ENCODE measurements at regions not wholly inside any gene's neighbourhood (a gene's known extent, or its start where the extent isn't known, plus 50 kb on each side); places are given as distances from the start of the nearest gene placed in this dataset.
"Not testable (repeated sequence)": the region's sequence is repeated elsewhere in the genome, so short reads cannot be mapped to it uniquely, and the experiment has no call there.

DNA sequence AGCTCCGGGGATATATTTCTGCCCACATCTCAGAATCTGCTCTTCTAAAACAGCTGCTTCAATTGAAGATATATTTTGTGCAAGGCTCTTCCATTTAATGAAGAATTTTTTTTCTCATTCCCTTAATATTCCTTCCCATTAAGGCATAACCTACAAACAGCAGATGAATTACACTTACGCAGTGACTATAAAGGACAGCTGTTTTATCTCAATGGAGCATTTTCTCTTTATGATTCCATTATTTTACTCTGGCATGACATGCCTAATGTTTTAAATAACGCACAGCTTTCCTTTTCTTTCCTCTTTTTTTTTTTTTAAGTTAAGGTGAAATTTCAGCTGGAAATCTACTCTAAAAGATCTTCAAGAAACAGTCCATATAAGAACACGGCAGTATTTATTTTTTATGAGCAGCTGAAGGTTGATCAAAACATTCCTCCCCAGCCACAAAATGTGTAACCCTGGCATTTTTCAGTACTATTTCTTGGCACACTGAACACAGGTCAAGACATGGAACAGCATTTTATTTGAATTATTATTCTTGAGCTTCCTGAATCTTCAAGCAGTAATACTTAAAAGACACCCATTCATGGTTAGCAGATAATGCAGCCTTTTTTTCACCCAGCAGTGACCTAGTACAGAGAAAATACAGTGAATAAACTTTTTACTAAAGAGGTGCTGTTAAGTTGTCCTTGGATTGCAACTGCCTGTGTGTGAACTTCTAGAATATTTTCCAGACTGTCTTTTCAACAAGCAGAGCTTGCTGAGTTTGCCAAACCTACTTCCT lies 118.1 kb upstream of the FOXN3 start:
- DNase-seq (ENCODE audit: low read depth in 1 of 2, low spot score in 1 of 2): no peak

GRCh38 chr14:89533766-89534165 lies 116.7 kb upstream of the FOXN3 start:
- no peak for DNase-seq (ENCODE audit: low read depth in 1 of 2, low spot score in 1 of 2)

DNA sequence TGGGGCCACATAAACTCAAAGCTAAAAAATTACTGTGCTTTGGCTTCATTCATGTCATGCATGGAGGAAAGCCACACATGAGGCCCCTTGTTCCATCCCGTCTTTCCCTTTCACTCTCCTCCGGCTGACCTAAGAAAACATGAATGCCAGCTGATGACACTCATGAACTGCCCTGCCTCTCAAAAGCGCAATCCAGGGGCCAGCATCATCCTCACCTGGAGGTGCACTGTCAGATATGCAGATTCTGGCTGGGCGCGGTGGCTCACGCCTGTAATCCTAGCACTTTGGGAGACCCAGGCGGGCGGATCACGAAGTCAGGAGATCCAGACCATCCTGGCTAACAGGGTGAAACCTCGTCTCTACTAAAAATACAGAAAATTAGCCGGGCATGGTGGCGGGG lies 116.1 kb upstream of the FOXN3 start:
- DNase-seq (ENCODE audit: low read depth in 1 of 2, low spot score in 1 of 2): no peak

GRCh38 chr14:89531661-89532335 lies 114.8 kb upstream of the FOXN3 start:
- DNase-seq (ENCODE audit: low read depth in 1 of 2, low spot score in 1 of 2): no peak

- no peak for DNase-seq (ENCODE audit: low read depth in 1 of 2, low spot score in 1 of 2)
Observed at GRCh38 chr14:89524990-89525667, 108.1 kb upstream of the FOXN3 start.

DNA sequence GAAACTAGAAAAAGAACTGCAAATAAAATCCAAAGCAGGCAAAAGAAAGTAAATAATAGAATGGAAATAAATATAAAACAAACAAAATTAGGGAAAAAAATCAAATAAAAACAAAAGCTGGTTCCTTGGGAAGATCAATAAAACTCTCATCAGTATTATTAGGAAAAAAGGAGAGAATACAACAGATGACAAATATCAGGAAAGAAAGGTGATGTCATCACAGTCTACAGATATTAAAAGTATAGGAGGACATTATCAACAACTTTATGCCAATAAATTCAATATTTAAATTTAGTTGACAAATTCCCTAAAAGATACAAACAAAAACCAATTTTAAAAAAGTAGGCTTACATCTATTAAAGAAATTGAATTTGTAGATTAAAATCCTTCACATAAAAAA lies 107.4 kb upstream of the FOXN3 start:
- DNase-seq (ENCODE audit: low read depth in 1 of 2, low spot score in 1 of 2): no peak

- DNase-seq (ENCODE audit: low read depth in 1 of 2, low spot score in 1 of 2): no peak
Observed at GRCh38 chr14:89521988-89522387, 105.0 kb upstream of the FOXN3 start.

DNA sequence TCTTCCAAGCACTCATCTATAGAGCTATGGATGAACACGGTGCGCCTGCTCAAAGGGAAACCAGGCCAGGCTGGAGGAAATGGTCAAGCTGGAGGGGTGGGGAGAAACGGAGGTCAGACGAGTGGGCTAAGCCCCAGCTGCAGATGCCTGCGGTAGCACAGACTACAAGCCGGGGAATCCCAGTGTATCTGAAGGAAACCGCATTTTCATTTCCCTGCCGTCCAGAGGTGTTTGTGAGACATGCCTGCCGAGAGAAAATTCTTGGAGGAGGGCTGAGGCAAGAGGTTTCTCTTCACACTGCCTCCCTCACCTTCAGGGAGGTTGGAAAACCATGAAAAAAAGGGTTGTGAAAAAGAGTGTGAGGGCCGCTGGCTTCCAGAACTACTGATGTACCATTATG lies 102.0 kb upstream of the FOXN3 start:
- DNase-seq (ENCODE audit: low read depth in 1 of 2, low spot score in 1 of 2): no peak

DNA sequence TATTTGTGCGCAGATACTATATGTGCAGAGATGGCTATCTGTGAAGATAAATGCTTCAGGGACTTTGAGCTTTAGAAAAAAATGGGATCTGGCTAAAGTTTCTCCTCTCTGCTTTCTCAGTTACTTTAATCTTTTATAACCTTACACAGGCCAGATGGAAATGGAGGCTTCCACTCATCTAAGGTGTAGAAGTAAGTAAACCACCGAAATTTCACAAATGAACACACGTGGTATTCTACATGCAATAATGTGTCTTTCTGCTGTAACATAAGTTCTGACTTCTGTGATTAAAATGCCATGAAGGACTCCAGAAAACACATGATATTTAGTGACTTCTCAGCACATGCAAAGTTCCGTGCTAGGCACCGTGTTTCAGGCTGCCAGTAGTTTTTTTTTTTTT lies 99.1 kb upstream of the FOXN3 start:
- no peak for DNase-seq (ENCODE audit: low read depth in 1 of 2, low spot score in 1 of 2)

DNA sequence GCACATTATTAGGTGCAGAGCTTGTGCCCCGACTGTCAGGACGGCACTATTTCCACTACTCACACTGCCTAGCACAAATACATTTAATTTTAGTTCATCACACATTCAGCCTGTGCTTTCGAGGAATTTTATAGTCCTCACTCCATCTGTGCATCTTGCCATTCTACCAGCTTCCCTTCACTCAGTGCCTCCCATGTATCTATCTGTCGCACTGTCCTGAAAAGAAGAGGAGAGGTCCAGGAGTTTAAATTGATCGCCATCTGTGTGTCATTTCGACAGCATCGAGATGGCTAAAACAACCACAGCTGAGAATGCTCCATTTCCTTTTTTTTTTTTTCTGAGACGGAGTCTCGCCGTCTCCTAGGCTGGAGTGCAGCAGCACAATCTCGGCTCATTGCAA lies 97.6 kb upstream of the FOXN3 start:
- DNase-seq (ENCODE audit: low read depth in 1 of 2, low spot score in 1 of 2): no peak

DNA sequence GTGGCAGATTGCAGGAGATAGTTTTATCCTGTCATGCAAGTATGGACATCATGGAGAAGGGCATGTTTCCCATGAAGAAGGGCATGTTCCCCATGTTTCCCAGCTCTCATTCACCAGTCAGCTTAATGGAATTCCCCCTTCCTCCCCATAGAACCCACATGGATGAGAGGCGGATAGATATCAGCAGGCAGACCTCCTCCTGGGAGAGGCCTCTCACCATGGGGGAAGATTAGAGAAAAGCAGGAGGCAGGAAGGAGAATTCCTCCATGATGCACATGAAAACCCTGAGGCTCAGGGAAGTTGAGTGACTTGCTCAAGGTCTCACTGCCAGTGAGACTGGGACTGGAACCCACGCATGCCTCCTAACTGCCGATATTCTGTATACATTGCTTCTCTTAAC lies 92.9 kb upstream of the FOXN3 start:
- DNase-seq (ENCODE audit: low read depth in 1 of 2, low spot score in 1 of 2): no peak

DNA sequence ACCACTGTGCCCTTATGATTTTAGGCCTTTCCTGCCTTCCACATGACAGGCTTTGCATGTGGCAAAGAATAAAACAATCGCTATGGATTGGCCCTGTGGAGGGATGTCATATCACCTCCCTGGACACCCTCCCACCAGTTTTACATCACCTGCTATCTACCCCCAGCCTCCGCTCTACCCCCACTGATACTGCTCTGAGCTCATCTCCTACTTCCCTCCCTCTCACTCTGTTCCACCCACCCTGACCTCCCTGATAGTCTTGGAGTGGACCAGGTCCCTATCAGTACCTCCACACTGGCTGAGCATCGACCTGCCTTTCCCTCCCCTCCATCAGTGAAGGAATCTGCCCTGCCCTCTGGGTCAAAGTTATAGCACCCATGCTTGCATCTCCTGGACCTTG lies 91.8 kb upstream of the FOXN3 start:
- DNase-seq (ENCODE audit: low read depth in 1 of 2, low spot score in 1 of 2): no peak

DNA sequence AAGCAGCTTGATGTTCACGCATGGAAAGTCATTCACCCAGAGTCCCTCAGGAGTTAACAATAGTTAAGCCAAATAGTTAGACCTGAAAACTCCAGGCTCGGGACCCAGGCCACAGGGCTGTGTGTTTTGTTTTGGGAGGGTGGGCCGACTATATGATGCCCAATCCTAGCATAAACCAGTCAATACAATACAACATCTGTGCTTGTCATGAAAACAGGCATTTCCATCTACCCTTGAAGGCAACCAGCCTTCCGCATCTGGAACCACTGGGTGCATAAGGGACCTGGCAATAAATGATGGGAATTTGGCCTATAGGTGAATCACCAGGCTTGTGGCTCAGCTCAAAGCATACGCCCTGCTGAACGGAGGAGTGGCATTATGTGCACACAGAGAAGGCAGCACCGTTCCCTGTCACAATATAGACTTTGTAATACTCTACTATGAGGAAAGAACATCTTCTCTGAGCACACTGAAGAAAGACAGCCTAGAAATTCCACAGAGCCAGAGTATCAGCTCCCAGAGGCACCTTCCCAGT lies 91.0 kb upstream of the FOXN3 start:
- DNase-seq (ENCODE audit: low read depth in 1 of 2, low spot score in 1 of 2): no peak

DNA sequence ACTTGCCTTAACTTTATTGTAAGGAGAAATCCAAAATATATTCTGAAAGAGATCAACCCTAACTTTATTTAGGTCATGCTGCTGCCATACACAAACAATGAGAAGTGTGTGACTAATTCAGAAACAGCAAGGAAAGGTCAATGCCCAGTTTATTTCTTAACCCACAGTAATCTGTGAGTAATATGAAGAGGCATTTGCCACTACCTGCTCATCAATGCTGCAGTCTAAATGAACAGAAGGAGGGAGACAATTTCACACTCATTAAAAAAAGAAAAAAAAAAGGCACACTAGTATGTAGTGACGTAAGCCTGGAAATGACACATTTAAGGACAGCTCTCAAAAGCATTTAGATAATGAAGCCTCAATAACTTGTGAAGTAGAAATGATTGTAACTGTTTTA lies 90.5 kb upstream of the FOXN3 start:
- no peak for DNase-seq (ENCODE audit: low read depth in 1 of 2, low spot score in 1 of 2)

DNA sequence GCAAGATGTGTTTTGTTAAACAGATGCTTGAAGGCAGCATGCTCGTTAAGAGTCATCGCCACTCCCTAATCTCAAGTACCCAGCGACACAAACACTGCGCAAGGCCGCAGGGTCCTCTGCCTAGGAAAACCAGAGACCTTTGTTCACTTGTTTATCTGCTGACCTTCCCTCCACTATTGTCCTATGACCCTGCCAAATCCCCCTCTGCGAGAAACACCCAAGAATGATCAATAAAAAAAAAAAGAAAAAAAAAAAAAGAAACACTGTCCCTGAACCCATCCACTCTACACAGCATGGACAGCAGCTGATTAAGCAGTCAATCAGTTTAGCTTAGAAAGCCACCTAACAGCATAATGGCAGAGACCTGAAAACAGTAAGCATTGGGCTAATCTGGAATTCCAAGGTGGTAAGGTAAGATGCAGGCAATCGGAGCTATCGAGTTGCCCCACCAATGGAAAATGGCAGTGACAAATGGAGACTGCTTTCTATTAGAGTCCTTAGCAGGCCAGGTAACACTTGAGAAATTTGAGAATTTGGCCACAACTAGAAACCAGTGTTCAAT lies 89.9 kb upstream of the FOXN3 start:
- not testable (repeated sequence) for DNase-seq (ENCODE audit: low read depth in 1 of 2, low spot score in 1 of 2)

DNA sequence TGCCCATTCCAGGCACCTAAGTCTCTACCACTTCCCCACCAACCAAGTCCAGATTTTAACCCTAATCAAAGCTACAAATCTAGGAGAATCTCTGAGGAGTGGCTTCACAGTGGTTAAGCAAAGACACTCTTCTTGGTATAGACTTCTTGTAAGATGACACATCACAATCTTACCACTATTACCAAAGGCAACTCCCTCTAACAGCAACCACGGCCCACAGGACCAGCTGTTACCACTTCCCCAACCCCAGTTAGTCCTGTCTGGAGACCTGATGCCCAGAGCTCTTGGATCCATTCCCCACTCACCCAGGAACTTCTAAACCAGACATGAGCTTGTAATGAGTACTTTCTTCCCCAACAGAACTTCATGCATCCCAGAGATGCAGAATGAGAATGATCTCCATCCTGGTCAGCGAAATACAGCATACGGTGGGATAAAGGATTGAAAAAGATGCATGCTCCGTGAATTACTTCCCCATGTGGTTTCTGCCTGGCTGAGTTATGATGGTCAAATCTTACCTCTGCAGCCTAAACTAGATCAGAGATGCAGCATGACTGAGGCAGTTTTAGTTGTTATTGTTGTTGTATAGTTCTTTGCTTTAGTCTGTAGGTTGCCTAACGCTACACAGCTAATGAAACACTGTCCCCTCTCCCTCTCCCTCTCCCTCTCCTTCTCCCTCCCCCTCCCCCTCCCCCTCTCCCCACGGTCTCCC lies 87.7 kb upstream of the FOXN3 start:
- DNase-seq (ENCODE audit: low read depth in 1 of 2, low spot score in 1 of 2): no peak

DNA sequence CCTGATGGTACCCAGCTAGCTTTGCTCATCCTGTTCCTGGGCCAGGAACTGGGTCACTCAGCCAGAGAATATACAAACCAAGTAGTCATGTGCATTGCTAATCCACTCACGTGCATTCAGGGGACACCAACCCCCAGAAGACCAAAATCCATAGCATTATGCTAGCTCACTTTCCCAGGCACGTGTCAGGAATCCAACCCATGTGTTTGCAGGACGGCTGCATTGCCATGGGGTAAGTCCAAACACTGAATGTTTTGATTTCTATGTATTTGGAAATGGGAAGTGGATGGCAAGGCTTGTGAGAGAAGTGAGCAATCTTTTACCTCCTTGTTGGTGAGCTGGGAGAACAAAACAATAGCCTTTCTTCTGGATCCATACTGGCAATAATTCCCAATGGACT lies 87.1 kb upstream of the FOXN3 start:
- no peak for DNase-seq (ENCODE audit: low read depth in 1 of 2, low spot score in 1 of 2)

GRCh38 chr14:89503431-89503996 lies 86.5 kb upstream of the FOXN3 start:
- DNase-seq (ENCODE audit: low read depth in 1 of 2, low spot score in 1 of 2): no peak

- no peak for DNase-seq (ENCODE audit: low read depth in 1 of 2, low spot score in 1 of 2)
Observed at GRCh38 chr14:89502966-89503365, 85.9 kb upstream of the FOXN3 start.

- no peak for DNase-seq (ENCODE audit: low read depth in 1 of 2, low spot score in 1 of 2)
Observed at GRCh38 chr14:89501381-89501780, 84.3 kb upstream of the FOXN3 start.

DNA sequence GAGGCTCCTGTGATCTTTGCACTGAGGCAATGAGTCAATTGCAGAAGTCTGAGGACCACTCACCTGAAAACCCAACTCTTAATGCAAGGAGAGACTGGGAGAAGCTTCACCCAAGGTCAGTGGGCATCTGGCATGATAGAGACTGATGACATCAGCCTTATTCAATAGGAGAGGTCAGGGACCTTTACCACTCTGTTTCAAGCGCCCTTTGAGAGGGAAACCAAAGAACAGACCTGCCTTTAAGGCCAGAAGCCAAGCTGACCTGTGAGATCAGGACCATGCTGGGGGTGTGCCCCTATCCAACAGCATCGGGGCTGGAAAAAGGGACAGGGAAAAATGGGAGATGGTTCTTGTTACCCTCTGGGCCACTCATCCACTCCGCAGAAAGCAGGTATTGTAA lies 83.3 kb upstream of the FOXN3 start:
- no peak for DNase-seq (ENCODE audit: low read depth in 1 of 2, low spot score in 1 of 2)

Measured in activated CD4-positive, alpha-beta T cell treated with anti-CD3 and anti-CD28 coated beads, Interleukin-2, amount 50 U/mL, for 24 hours (primary cell).